K562 (cell line): ENCODE measurements at regions not wholly inside any gene's neighbourhood (a gene's known extent, or its start where the extent isn't known, plus 50 kb on each side); places are given as distances from the start of the nearest gene placed in this dataset.

Experiments used
- ATF7 ChIP-seq: fragments of 450-650 bp; IDR thresholded peaks from 2 replicates; pipeline ENCODE4 v1.7.1; 2014; ENCODE audit warnings: mild to moderate bottlenecking, moderate library complexity
- C11orf30 ChIP-seq: fragments of 450-650 bp; IDR thresholded peaks from 2 replicates; pipeline ENCODE4 v1.6.1; 2016; ENCODE audit warnings: low read depth, mild to moderate bottlenecking
- HDAC8 ChIP-seq: fragments of 450-650 bp; IDR thresholded peaks from 2 replicates; pipeline ENCODE4 v1.6.1; 2016; ENCODE audit warnings: mild to moderate bottlenecking, missing genetic modification characterization, moderate library complexity, missing compliant biosample characterization
- NELFE ChIP-seq: IDR thresholded peaks from 2 replicates; pipeline ENCODE4 v1.6.1; 2011; ENCODE audit warnings: mild to moderate bottlenecking; ENCODE audit not compliant: insufficient read depth, insufficient read length
- NKRF ChIP-seq: fragments of 450-650 bp; IDR thresholded peaks from 2 replicates; pipeline ENCODE4 v1.6.1; 2016; ENCODE audit warnings: borderline replicate concordance
- NR2C2 ChIP-seq, 2 experiments: fragments of 200-800 bp in 1 of 2; sonication (Bioruptor generic) in 1 of 2; sonication (generic) in 1 of 2; formaldehyde crosslinking in 1 of 2; IDR thresholded peaks; 2 replicates each; pipeline versions ENCODE4 v1.6.1 to v1.8.0; 2016 to 2022; ENCODE audit warnings: mild to moderate bottlenecking in 1 of 2, missing compliant biosample characterization in 1 of 2, missing genetic modification characterization in 1 of 2, missing genetic modification reagents in 1 of 2
- PKNOX1 ChIP-seq: fragments of 450-650 bp; IDR thresholded peaks from 2 replicates; pipeline ENCODE4 v1.6.1; 2016
- SRSF9 ChIP-seq: fragments of 200-400 bp; formaldehyde crosslinking; IDR thresholded peaks from 2 replicates; pipeline ENCODE4 v1.6.1; 2017; ENCODE audit warnings: low read depth, low read length, borderline replicate concordance

GRCh38 chr1:55275941-55276341 lies 60.8 kb upstream of the USP24 start (continued):
- TF ChIP-seq NR2C2 (CRISPR knock-in tag; IDR thresholded peaks at IDR 0.05), result no peak
- peak; percentile 51 for TF ChIP-seq NR2C2 (tag; IDR thresholded peaks at IDR 0.05)
- TF ChIP-seq HDAC8 (tag), result no peak
- TF ChIP-seq ATF7, result peak; percentile 62
- TF ChIP-seq C11orf30, result peak; percentile 56
- TF ChIP-seq NKRF, result no peak
- no peak for TF ChIP-seq NELFE
- TF ChIP-seq SRSF9, result no peak
- peak; percentile 35; the same call in 1 of the 2 replicates for TF ChIP-seq PKNOX1
- TF ChIP-seq, all 486 proteins: peak for 24
